ENCODE measurements at regions not wholly inside any gene's neighbourhood (a gene's known extent, or its start where the extent isn't known, plus 50 kb on each side); places are given as distances from the start of the nearest gene placed in this dataset.

GRCh38 chr7:114830952-114831351, 90.9 kb upstream of the MDFIC start:
- H3K4me3 ChIP-seq (ENCODE audit: low read length): no peak overlapping the region
- H3K27ac Mint-ChIP-seq: no peak overlapping the region
- no peaks in the 10 kb centered on the region for H3K36me3 ChIP-seq (ENCODE audit: insufficient read depth, low read length)
- peaks cover 9% of the 10 kb centered on the region for H3K4me1 Mint-ChIP-seq (ENCODE audit: low read depth)
- ChIA-PET CTCF (no interaction called here), POLR2A (no interaction called here)
- no peaks in the 10 kb centered on the region for H3K4me1 ChIP-seq (ENCODE audit: insufficient read depth, low read length)
- intact Hi-C loops (cut with DNase I, micrococcal nuclease): no loop called here
- no peak overlapping the region for H3K4me3 Mint-ChIP-seq
- ATAC-seq (ENCODE audit: poor library complexity): no peak
- H3K9me3 Mint-ChIP-seq: peaks cover under 1% of the 10 kb centered on the region
- H3K27ac ChIP-seq (ENCODE audit: low read depth in 1 of 2, low read length in 2 of 2): no peak overlapping the region
- H3K27me3 ChIP-seq (ENCODE audit: control insufficient read depth in 1 of 2, insufficient read depth in 2 of 2, low read length in 2 of 2): no peaks in the 10 kb centered on the region
- peaks cover 0 to 9% of the 10 kb centered on the region in 2 experiments for H3K9me3 ChIP-seq (ENCODE audit: control insufficient read depth in 1 of 2, insufficient read depth in 1 of 2, low read length in 2 of 2)
- H3K27me3 Mint-ChIP-seq: no peaks in the 10 kb centered on the region
- no peak for DNase-seq
- no peak for TF ChIP-seq CTCF (IDR thresholded peaks at IDR 0.05)
- peaks cover 2% of the 10 kb centered on the region for H3K36me3 Mint-ChIP-seq (ENCODE audit: low read depth)

- H3K27me3 ChIP-seq (ENCODE audit: control insufficient read depth in 1 of 2, insufficient read depth in 2 of 2, low read length in 2 of 2): no peaks in the 10 kb centered on the region
- no peak for DNase-seq
- ChIA-PET CTCF (no interaction called here), POLR2A (no interaction called here)
- H3K36me3 ChIP-seq (ENCODE audit: insufficient read depth, low read length): no peaks in the 10 kb centered on the region
- no peak overlapping the region for H3K4me3 ChIP-seq (ENCODE audit: low read length)
- intact Hi-C loops (cut with DNase I, micrococcal nuclease): no loop called here
- no peak for ATAC-seq (ENCODE audit: poor library complexity)
- H3K27me3 Mint-ChIP-seq: no peaks in the 10 kb centered on the region
- no peak for TF ChIP-seq CTCF (IDR thresholded peaks at IDR 0.05)
- H3K27ac Mint-ChIP-seq: no peak overlapping the region
- H3K36me3 Mint-ChIP-seq (ENCODE audit: low read depth): no peaks in the 10 kb centered on the region
- H3K4me1 ChIP-seq (ENCODE audit: insufficient read depth, low read length): no peaks in the 10 kb centered on the region
- no peak overlapping the region for H3K4me3 Mint-ChIP-seq
- H3K9me3 Mint-ChIP-seq: no peaks in the 10 kb centered on the region
- peaks cover 9% of the 10 kb centered on the region for H3K4me1 Mint-ChIP-seq (ENCODE audit: low read depth)
- no peak overlapping the region for H3K27ac ChIP-seq (ENCODE audit: low read depth in 1 of 2, low read length in 2 of 2)
- peaks cover 0 to 2% of the 10 kb centered on the region in 2 experiments for H3K9me3 ChIP-seq (ENCODE audit: control insufficient read depth in 1 of 2, insufficient read depth in 1 of 2, low read length in 2 of 2)
These were observed 88.8 kb upstream of the MDFIC start for GRCh38 chr7:114832906-114833595.

GRCh38 chr7:114835303-114835702, 86.6 kb upstream of the MDFIC start:
- ChIA-PET CTCF (interaction anchor here (0.6 kb wide), 1 partner anchor 271 kb away, joined by 3 read pairs; no protein-coding TSS in a partner anchor), POLR2A (no interaction called here)
- H3K4me1 Mint-ChIP-seq (ENCODE audit: low read depth): peaks cover 9% of the 10 kb centered on the region
- H3K27me3 Mint-ChIP-seq: no peaks in the 10 kb centered on the region
- intact Hi-C loops (cut with DNase I, micrococcal nuclease): no loop called here
- no peaks in the 10 kb centered on the region for H3K9me3 Mint-ChIP-seq
- DNase-seq (no peak), ATAC-seq (ENCODE audit: poor library complexity) (no peak)
- H3K36me3 ChIP-seq (ENCODE audit: insufficient read depth, low read length): no peaks in the 10 kb centered on the region
- H3K36me3 Mint-ChIP-seq (ENCODE audit: low read depth): no peaks in the 10 kb centered on the region
- H3K9me3 ChIP-seq (ENCODE audit: control insufficient read depth in 1 of 2, insufficient read depth in 1 of 2, low read length in 2 of 2): peaks cover 0 to 4% of the 10 kb centered on the region in 2 experiments
- H3K4me3 Mint-ChIP-seq: no peak overlapping the region
- H3K4me1 ChIP-seq (ENCODE audit: insufficient read depth, low read length): no peaks in the 10 kb centered on the region
- no peak overlapping the region for H3K4me3 ChIP-seq (ENCODE audit: low read length)
- H3K27ac Mint-ChIP-seq: no peak overlapping the region
- TF ChIP-seq CTCF (IDR thresholded peaks at IDR 0.05): no peak
- no peaks in the 10 kb centered on the region for H3K27me3 ChIP-seq (ENCODE audit: control insufficient read depth in 1 of 2, insufficient read depth in 2 of 2, low read length in 2 of 2)
- H3K27ac ChIP-seq (ENCODE audit: low read depth in 1 of 2, low read length in 2 of 2): no peak overlapping the region

Measured in CD4-positive, alpha-beta T cell (primary cell).